ENCODE measurements at regions not wholly inside any gene's neighbourhood (a gene's known extent, or its start where the extent isn't known, plus 50 kb on each side); places are given as distances from the start of the nearest gene placed in this dataset.
"Not testable (repeated sequence)": the region's sequence is repeated elsewhere in the genome, so short reads cannot be mapped to it uniquely, and the experiment has no call there.

DNA sequence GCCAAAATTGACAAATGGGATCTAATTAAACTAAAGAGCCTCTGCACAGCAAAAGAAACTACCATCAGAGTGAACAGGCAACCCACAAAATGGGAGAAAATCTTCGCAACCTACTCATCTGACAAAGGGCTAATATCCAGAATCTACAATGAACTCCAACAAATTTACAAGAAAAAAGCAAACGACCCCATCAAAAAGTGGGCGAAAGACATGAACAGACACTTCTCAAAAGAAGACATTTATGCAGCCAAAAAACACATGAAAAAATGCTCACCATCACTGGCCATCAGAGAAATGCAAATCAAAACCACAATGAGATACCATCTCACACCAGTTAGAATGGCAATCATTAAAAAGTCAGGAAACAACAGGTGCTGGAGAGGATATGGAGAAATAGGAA is 261.4 kb upstream of the HNRNPA3 start:
- DNase-seq: not testable (repeated sequence)

DNA sequence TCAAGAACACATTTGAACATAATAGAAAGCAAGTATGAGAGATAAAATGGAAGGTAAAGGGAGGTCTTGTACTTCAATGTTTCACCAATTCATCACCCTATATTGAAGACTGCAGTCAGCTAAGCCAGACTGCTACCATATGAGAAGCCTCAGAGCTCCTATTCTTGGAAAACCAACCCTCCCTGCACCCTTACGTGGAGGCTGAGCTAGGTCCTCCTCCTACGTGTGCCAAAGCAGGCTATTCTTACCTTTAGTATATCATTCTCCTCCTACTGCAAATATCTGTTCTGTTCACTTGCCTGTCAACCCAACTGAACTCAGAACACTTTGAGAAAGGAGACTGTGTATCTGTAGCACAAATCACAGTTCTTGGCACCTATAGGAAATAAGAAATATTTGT is 255.8 kb upstream of the HNRNPA3 start:
- DNase-seq: no peak

DNA sequence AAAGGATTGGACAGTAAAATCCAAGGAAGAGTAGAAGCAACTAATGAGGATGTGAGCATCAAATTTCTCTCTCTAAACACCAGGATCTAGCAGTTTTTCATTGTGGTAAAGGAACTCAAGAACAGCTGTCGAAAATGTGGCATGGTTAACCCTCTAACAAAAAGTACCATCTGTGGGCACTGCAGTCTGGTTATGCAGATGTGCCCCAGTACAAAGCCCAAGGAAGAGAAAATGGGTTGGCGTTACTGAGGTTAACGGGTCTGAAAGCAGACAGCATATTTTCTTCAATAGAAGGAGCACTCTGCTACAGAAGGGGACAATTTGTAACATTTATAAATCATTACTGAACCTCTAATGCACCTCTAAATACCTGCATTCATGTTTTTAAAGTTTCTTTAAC is 253.0 kb upstream of the HNRNPA3 start:
- DNase-seq: peak; percentile 52

DNA sequence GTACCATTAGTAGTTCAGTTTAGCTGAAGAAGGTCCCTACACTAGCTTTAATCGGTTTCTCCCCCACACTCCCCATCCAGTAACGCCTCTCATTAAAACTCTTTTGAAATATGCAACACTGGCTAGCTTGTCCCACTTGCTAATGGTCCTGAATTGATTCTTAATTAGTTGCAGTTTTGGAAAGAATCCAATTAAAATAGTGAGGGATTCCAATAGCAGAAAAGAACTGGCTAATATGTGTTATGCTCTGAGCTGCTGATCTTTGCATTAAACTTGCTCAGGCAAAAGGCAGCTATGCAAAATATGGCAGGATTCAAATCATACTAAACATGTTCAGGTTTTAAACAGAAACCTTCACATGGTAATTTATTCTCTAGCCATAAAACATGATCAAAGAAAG is 252.5 kb upstream of the HNRNPA3 start:
- DNase-seq: peak; percentile 12

DNA sequence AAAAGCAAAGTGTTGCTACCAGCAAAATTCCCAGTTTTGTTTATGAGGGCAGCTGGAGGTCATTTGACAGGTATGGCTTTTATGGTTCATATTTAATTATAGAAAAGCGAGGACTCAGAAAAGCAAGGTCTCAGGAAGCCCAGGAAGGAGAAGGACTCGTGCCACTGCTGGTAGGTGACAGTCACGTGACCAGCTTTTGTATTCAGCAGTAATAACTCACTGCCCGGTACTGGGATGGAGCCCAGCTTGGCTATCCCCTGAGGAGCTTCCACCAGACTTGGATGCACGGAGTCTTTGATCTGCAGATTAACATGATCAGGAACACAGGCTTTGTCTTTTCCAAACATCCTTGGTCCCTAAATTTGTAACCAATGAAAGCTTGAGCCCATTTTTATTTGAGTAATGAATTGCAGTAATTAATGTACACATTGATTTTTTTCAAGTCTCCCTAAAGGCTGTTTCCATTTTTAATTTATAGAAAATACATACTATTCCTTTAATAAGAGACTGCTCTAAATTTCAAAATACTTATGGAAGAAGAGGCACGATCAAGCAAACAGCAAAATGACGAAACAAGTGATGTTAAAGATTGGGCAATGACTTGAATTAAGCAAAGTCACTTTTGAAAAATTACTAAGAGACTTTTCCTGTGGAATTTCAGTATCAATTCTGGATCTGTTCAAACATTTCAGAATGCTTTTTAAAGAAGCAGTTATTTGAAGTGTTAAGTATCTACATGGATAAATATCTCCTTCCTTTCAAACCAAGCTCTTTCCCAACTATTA is 251.7 kb upstream of the HNRNPA3 start:
- peak; percentile 52 for DNase-seq

DNA sequence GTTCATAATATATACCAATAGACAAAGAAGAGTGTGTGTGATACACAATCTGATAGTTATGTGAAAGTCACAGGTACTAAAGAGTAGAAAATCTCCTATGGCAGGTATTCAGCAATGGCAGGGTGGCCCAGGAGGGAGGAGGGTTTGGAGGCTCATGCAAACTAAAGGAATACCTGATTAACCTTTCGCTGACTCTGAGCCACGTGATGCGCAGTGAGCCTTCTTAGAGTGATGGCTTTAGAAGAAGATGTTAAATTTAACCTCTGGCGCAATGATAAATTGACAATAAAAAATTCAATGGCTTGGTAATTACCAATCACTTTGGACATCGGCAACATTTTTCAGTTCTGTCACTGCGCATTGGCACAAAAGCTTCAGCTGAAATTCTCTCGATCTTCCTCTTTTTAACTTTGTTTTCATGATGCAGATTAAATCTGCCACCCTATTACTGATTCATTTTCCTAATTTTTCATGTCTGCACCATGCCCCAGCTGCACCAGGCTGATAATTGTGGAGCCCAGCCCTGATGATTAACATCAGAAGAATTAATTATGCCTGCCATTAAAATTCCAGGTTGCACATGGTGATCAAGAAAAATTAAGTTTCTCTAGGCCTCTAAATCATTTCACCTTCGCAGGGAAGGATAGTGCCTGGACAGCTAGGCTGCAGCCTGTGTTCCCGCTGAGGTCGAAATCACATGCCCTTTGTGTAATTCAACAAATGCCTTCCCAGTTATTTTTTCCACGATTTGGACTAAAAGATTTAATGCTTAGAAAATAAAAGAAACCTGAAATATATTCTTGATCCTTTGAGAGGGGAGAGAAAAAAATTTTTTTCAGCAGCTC is 250.6 kb upstream of the HNRNPA3 start:
- DNase-seq: no peak

DNA sequence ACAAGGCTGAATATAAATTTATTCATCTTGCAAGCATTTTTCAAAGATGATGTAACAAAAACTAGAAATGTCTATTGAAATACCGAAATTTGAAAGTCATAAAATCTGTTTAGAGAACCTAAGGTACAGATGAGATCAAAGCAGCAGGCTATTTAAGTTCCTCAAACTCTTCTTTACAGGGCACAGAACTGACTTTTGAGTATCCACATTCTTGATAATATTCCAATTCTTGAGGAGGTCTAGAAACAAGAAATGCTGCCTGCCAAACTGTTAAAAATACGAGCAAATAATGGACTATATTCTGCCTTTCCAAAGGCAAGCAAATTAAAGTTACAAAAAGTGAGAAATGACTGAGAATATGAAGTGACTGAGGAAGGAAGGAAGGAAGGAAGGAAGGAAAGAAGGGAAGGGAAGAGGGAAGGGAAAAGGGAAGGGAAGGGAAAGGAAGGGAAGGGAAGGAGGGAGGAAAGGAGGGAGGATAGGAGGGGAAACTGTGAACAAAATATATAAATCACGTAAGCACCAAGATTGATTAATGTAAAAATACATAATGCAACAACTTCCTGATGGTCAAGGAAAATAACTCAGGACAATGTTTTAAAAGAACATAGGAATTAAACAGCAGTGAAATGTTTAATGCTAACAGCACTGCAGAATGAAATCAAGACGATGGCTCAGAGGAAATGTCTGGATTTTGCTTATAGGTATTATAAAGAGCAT is 248.9 kb upstream of the HNRNPA3 start:
- DNase-seq: no peak

DNA sequence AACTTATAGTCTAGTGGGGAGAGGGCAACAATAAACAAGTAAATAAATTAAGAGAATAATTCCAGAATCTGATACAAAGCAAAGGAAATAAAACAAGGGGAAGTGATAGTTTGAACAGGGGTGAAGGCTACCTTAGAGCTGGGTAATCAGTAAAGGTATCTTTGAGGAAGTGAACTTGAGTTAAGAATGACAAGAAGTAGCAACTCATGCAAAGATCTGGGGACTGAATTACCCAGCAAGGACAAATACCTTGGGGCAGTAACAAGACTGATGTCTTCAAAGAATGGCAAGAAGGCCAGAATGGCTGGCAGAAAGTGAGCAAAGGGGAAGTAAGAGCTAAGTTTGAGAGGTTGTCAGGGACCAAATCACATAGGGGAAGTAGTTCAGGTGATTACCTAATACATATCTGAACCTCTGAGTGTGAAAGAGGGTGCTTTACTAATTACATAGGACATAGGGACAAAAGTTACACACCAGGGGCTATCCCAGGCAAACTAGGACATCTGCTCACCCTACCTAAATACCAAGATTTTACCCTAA is 244.6 kb upstream of the HNRNPA3 start:
- no peak for DNase-seq

DNA sequence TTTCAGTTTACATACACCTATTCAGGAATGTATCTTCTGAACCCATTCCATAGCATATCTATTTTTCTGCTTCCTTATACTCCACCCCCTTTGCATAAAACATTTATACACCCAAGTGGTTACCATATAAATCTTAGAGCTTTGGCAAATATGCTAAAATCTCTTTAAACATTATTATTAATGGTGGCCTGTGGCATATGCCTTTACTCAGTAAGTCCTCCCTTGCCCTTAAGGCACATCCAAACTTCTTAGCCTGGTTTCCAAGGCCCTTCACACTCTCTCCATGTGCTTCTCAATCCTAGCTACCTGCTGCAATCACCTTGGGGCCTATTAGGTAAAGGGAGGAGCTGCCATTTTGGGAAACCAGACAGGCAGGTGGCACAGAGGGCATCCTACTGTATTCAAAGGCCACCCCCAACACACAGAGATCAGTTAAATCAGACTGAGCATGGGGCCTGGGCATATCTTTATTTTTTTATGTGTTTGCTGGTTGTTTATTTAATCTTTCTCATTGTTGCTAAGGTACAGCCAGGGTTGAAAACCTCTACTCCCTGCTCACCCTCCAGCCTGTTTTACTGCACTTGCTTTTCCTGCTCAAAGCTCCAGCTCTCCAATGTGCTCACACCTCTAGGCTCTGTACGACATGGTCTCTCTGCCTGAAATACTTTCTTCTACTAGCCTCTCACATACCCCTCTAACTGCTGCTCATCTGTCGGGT is 242.8 kb upstream of the HNRNPA3 start:
- no peak for DNase-seq

DNA sequence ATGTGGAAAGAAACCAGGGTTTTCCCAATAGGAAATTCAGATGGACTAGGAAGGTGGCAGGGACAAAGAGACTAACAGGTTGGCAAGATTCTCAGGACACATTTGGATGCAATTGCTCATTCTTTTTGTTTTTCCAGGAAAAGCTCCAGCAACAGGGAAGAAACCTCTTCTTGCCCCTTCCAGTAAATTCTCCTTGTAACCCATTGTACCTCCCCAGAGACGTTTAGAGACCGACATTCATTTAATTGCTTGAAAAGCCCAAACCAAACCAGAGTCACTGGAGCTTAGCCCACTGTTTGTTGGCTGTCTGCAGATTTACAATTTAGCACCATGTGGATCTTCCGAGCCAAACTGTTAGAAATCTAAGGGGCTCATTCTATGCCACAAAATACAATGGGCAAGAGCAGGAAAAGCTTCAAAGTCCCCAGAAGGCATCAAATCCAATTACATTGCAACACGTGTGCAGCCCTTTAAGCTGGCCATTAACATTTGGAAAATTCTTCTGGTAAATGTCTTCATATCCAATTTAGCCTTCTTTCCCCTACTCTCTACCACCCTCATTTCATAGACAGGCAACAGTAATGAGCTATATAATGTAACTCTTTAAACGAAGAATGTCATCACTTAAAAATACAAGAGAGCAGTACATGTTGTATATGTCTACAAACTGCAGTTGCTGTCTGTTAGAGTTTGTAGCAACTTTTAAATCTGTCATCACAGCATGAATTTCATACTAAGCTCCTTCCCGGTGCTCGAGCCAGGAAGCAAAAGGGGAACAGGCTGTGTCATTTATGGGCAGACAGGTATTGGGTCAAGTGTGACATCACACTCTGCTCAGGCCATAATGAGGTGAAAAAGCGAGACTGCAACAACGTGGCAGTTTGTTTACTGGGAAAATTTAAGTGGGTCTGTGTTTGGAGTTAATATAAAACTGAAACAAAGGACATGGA is 235.6 kb upstream of the HNRNPA3 start:
- no peak for DNase-seq

DNA sequence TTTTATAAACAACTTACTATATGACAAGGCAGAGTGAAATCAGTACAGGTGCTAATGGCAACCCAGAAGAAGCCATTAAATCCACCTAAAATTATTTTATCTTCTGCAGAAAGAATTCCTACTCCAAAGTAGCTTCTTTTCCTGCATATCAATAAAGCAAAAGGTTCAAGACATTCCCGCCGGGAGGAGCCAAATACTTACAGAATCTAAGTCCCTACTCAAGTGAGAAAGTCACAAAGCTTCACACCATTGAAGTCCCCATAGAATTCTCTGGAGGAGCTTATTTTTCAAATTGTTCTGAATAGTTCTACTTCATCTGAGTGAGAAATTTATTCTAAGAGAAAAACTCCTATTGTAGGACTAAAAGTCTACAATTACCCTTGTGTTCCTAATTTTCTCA is 233.7 kb upstream of the HNRNPA3 start:
- DNase-seq: no peak

DNA sequence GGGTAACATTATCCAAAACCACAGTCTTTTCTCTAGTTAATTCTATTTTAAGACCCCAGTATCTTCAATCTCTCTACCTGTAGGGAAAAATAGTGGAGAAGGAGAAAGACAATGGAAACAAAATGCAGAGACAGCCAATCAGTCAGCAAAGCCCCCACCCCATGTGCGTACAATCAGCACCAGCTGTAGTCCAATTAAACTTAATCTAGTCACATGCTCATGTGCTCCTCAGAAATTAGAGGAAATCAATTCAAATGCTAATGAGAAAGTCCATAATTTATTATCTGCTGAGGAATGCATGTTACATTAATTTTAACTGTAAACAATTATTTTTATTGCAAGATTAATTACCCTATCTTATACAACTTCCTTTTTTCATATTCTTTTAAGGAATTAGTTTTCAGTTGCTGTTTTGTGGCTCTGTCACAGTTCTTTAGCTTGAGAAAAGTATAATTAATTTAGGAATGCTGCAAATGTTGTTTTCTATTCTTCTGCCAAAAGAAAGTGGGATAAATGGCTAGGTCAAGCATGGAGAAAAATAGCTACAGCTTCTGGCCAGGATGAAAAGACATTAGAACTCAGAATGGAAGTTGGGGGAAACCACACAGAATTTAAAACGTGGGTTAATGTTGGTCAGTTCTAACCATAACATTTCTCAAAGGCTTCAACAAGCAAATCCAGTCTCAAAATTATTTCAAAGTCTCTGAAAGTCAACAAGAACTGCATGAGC is 232.4 kb upstream of the HNRNPA3 start:
- peak; percentile 9 for DNase-seq

DNA sequence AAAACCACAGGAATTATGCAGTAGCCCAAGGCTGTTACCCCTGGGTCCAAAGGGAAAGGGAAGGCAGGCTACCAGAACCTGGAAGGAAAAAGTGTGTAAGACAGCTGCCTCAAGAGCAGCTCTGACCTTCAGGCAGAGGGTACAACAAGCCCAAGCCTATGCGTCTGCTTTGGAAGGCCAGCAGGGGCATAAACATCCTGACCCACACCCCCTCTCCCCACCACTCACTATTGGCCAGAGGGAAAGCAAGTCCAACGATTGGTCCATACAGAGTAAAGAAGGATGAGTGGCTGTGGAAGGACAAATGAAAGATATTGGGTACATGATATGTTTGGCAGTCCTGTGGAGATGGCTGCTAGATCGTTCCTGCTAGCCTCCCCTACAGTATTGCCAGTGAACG is 227.6 kb upstream of the HNRNPA3 start:
- no peak for DNase-seq

DNA sequence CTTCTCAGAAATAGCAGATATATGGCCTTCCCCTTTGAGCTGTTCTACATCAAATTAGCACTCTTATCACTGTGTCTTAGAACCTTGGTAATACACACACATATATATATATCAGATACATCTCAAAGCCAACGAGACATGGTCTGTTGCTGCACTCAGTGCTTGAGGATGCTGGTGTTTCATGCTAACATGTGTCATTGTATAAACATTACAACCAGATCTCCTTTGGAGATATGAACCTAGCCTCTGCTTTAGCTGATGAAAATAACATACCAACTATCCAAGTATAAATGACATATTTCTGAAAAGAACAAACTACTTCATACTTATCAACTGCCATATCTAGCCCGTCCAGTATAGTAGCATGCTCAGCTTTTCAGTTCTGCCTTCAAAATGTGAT is 226.7 kb upstream of the HNRNPA3 start:
- DNase-seq: no peak

DNA sequence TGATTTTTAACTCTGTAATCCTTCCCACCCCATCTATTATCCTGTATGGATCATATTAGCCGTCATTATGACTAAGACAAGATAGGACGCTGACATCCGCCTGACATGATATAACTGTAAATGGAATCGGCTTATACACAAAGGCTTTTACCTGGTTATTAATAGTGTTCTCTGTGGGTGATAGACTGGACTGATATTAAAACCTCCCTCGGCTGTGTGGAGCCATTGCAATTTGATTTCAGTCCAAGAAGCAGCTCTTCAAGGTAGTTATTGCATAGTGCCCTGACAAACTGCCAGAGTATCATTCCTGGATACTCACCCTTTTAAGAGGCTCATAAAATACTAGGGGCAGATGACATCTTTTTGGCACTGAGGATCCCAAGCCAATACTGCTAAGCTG is 226.1 kb upstream of the HNRNPA3 start:
- DNase-seq: no peak

DNA sequence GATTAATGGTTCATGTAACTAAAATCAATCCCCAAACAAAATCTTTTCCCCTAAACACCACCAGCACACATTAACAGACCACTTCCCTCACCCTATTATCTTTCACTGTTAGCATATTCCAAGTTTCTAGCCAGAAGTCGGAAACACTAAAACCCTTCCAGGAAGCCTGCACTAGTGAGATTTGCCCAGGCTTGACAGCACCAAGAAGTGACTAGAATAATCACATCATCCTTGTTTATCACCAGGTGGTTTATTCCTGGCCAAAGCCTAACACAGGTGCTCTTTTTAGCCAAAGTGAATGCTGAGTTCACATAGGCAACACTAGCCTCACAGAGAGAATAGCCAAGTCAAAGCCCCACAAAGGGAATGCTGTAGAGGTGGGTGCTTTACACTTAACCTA is 221.2 kb upstream of the HNRNPA3 start:
- DNase-seq: no peak

DNA sequence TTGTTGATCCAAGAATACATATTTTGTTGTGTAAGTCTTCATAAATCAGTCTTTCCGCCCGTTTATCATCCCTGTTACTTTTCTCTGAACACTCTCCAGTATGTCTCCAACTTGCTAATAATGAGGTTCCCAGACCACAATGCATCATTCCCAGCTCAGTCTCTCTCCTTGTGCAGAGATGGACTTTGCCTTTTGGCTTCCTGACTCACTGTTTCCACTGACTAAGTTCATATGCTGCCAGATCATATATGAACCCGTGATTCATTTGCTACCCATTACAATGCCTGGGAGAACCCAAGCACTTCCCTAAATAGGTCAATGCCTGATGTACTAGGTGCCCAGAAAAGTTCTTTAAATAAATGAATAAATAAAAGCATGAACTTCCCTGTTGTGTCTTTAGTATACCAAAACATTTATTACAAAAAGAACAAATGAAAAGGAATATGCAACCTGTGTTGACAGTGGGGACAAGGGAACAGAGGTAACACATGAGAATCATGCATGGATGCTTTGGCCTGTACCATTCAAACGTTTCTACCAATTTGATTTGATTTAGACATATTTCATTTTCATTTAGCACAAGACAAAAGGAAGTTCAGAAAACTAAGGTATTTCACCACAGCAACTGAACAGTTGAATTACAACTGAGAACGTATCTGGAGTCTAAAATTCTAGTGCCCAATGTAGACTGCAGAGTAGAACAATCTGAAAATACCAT is 215.4 kb upstream of the HNRNPA3 start:
- no peak for DNase-seq

DNA sequence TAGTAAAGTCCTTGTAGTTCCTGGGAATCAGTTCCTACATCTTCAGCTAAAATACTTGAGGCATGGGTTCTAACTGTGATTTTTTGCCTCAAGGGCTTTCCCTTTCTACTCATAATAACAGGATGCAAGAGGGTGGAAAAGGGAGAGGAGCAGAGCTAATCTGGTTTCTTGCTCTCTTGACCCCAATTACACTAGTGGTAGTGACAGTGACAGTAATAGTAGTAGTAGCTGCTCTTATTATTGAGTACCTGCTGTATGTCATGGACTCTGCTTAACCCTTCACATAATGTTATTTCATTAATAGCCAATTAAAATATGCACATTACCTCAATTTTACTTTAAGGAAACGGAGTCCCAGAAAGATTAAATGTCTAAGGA is 214.8 kb upstream of the HNRNPA3 start:
- DNase-seq: no peak

DNA sequence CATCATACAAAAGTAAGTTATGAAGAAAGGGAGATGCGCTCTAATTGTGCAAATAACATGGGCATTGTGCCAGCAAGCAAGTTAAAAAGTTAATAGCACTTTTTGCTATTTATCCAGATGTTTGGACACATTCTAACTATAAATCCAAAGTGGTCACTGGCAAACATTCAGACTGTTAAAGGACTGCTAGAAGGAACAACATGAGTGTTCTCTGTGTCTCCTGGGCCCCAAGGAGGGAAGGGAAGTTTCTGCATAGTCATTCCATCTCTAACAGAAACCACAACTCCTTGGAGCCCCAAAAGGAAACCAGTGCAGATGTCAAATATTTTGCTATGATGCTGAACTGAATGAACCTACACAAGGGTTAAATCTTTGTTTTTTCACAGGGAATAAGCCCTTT is 213.3 kb upstream of the HNRNPA3 start:
- no peak for DNase-seq

DNA sequence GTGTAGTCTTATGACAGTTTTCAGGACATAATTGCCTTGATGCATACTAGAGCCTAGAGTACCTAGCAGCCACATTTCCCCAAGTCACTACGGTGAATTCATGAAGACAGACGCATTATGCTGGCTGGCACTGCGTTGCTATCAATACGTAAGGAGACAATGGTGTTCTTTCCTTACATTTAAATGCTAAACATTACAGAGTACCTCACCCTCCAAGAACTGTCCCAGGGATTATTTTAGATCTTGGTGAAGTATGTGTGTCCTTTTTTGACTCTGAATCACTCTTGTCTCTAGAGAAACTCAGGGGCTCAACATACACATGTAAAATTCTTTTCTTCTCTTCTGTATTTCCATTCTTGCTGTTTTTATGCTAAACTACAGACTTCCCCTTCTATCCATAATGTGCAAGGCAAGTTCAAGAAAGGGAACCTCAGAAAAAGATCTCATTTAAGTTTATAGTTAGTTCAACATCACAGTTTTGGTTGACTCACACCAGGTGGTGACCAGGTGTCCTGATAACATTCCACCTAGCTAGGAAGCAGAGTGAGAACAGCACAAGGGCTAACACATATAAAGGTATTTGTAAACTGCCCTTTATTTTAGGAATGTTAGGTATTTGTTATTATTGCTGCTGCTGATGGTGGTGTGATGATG is 212.4 kb upstream of the HNRNPA3 start:
- no peak for DNase-seq

Data from NCI-H69 (cell line).